NCI-H82 treated with DMSO at 0.1 percent for 48 hours (cell line): ENCODE measurements at regions not wholly inside any gene's neighbourhood (a gene's known extent, or its start where the extent isn't known, plus 50 kb on each side); places are given as distances from the start of the nearest gene placed in this dataset.

Experiments used
- DNase-seq: peaks from one replicate; lab custom pipeline; 2025; ENCODE audit not compliant: unreplicated experiment; lab: John Stamatoyannopoulos, UW

DNA sequence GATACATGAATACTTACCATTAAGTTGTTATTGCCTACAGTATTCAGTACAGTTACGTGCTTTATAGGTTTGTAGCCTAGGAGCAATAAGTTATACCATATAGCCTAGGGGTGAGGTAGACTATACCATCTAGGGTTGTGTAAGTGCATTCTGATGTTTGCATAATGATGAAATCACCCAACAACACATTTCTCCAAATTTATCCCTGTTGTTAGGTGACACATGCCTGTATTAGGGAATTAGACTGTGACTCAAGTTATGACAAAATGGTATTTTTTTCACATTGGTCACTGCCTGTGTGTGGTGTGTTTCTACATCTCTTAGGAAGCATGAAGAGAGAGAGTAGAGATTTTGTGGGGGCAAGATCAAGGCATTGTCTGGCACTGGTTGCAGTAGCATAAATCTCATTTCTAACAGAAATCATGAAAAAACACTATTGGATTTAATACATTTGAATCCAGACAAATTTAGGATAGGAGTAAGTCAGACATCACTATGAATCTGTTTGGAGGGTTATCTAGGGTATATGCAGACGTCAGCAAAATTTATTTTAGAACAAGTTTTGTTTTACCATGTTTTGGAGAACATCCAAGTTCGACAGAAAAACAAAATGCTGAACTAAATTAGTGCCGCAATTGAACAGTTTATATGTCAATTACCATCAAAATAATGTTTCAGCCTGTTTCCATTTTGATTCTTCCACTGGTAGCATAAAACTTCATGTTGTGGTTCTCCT, 332.1 kb downstream of the LMO7 start:
- DNase-seq, result no peak

DNA sequence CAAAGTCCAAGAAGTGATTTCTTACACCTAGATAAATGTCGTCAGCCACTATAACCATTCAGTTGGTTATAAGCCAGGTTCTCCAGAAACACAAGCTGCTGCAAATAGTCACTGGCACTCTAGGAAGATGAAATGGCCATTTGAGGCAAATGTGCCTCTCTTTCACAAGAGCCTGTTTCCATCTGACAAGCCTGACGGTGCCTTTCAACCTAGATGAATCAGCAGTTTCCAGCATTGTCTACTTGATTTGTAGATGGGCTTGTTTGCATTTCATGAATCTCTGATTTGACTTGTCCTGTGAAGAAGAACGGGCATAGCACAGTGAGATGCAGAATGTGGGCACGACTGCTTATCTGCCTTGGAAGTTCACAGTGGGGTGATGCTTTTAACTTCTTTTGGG, 327.2 kb downstream of the LMO7 start:
- no peak for DNase-seq

DNA sequence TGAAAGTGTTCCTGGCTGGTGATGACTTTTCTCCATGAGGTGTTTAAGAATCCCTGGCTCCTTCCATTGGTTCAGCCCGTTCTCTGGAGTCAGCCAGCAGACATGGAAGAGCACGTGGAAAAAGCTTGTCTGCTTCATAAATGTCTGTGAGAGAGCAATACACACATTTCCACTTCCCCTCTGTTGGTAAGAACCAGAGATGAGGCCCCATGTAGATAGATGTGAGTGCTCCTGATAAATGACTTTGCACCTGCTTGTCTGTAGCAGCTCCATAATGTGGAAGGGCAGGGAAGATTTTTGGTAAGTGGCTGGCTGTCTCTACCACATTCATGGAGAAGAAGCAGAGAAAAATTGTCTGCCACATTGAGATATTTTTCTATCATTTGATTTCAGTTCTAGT, 325.8 kb downstream of the LMO7 start:
- no peak for DNase-seq

DNA sequence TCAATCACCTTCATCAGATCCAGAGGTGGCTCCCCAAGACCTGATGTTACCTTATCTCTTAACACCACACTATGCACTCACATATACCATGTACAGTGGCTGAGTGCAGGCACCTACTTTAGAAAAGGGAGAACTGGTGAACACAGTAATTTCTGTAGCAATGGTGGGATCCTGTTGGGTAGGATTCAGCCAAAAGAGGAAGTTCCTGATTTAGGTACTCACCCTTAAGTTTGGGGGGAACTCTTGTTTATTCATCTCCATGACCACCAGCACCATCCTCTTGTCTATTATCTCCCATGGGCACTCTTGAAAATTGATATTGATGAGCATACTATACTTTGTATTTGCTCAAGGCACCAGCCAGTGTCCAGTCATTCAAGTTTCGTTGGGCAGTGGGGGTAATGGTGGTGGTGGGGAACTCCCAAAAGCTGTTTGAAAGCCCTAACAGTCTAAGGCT, 324.4 kb downstream of the LMO7 start:
- DNase-seq, result no peak

DNA sequence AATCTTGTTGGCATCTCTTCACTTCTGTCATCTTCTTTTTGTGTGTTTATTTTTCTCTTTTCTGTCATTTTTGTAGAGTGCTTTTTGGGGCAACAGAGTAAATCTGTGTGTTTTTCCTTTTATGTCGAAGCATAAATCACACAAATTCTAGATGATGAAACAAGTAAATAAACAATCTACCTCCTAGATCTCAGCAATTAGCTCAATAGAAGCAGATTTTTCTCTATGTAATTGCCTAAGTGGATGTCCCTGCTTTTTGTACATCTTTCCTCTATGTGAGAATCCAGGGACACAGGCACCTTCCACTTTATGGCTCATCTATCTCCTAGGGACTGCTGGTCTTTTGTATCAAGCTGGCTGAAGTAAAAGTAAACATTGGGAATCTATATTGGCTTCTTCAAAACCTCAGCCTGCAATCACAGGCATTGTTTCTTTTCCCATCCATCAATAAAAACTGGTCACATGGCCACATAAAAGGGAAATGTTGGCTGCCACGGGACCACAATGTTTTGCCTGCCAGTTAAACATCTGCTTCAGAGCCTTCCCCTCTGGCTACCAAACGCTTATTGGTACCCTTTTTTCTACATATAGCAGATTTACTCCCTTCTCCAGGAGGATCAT, 323.8 kb downstream of the LMO7 start:
- no peak for DNase-seq

DNA sequence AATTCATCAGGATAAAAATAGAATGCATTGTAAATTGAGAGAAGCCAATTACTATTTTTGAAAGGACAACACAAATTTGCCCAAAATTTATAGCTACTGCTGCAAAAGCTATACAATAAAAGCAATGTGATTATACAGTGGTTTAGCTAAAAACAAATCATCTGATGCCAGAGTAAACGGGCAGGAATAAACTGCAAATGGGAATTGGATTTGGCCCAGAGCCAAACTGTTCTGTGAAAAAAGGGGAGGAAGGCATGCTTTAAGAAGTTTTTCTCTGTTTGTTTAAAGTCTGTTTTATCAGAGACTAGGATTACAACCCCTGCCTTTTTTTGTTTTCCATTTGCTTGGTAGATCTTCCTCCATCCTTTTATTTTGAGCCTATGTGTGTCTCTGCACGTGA, 317.5 kb downstream of the LMO7 start:
- DNase-seq, result peak; percentile 26

DNA sequence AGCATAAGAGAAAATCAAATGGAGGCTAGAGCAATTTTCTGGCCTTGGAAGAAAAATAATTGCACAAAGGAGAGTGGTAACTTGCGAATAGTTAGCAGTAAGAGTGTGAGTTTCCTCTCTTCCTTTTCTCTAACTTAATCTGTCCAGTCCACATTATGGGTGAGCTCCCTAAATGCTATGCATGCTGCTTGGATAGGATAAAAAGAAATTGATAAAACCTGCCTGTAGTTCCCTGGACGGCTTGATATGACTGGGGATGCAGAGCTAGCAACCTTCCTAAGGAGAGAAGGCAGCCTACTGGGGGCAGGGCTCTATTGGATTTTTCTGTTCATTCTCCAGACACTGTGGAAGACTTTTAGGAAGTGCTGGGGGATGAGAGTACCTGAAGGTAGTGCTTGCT, 311.3 kb downstream of the LMO7 start:
- DNase-seq, result no peak

DNA sequence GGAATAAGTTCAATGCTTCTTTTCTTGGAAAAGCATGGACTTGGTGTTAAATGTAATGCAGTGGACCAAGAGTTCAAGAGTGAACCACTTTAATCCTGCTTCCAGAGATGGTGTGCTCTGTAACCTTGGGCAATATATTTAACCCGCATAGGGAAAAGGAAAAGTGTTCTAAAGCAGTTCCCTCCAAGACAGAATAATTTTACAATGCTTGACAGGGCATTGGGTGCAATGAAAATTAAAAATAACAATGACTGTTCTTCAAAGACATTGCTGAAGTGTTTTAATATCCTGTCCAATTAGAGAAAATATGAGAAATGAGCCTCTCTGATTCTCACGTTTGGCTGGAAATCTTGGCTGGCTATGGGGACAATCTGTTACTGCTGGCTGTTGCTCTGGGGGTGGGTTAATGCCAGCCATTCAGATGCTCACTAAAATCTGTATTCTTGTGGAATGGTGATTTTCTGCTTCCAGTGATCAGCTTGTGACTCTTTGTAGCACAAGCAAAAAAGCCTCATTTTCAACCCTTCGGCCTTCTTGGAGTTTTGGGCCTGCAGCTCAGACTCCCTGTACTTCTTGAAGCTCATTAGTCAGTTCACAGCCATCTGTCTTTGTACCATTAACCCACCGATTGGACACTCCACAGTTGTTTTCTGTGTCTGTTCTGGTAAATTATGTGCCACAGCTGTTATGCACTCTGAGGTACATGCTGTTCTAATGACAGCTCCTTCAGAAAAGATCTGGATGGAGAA, 310.6 kb downstream of the LMO7 start:
- peak; percentile 8 for DNase-seq

DNA sequence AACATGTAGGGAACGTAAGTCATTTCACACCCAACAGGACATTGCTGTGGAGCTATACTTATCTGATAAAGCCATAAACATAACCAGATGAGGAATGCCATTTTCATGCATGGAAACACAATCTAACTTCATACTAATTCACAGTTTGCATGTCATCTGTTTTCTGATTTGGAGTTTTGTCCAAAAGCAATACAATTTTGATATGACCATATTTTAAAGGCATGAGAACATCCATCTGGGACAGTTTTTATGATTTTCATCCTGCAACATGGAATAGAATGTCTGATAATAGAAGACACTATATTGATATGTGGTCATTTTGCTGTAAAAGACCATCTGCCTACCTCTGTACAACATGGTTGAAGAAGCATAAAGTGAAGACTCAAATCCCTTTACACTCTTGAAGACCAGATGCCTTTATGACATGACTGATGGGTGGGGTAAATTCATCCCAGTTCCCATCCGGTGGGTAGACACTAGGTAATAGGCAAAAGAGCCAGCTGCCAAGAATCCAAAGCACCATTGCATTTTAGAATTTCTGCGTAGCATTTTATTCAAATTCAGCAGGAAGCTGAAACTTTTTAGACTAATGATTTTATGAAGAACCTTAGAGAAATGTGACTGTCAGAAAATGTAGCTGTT, 309.8 kb downstream of the LMO7 start:
- peak; percentile 31 for DNase-seq

DNA sequence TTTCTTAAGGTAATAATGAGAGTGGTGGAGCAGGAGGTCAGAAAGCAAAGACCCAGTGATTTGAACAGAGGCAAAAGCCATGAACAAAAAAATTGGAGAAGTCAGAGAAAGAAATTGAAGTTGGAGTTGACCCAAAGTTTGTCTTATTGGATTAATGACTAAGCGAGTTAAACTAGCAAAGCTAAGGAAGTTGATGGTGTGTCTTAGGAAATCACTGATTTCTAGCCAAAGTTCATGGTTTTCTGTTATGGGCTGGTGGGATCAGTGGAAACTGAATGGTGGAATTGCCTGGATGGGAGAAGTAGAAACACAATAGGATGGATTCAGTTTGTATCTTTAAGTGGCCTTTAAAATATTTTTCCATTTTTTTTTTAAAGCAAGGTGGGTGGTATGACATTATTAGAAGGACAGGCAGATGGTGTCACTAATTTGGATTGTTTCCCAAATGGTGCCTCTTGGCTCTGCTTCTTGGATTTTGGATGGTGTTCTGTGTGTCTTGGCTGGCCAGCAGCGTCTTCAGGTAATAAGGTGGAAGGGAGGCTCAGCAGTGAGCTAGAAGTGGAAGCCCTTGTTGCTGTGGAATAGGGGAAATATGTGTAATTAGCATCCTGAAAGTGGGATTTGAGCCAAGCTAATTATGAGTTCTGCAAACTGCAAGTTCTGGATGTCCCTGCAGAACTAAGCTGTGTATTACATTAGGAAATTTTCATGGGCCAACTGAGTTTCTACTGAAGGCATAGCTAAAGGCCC, 302.9 kb downstream of the LMO7 start:
- DNase-seq, result no peak

DNA sequence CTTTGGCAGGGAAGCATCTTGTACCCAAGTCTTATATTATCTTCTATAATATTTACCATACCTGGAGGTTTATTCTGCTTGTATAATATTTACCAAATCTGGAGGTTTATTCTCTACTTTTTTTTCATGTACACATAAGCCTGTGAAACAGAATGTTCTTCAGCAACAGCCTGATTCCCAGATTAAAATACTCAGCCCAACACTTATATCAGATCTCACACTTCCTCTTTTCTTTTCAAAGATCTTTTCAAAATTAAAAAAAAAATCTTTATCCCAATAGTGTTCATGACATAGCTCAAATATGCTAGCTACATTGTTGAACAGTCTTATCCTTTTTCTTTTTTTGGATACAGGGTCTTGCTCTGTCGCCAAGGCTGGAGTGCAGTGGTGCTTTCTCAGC, 300.7 kb downstream of the LMO7 start:
- no peak for DNase-seq

DNA sequence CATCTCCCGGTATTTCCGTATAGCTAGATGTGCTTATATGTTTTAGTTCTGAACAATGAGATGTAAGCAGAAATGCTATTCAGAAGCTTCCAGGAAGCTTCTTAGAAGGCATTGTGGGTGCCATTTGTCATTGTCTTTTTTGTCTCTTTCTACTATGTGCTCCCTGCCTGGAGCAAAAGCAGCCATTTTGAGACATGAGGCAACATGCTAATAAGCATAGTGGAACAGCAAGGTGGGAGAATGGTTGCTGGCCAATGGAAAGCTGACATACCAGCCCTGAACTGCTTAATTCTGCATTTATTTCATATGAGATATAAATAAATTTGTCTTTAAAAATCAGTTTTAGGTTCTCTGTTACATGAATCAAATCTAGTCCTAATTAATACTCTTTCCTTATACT, 299.7 kb downstream of the LMO7 start:
- no peak for DNase-seq

DNA sequence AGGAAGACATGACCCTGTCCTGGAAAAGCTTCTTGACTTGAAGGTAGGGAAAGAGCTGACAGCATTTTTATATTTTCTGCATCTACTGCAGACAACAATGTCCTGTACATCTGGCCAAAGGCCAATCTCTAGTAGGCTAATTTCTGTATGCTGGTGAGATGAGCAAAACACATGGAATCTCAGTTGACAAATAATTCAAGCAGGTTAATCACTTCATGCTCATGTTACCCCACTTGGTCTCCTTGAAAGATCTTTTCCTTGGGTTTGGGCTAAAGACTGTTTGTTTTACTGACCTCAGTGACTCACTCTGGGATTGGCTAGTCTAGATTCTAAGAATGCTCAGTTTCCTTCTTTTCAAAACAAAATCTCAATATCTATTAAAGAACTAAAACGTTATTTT, 298.8 kb downstream of the LMO7 start:
- no peak for DNase-seq

DNA sequence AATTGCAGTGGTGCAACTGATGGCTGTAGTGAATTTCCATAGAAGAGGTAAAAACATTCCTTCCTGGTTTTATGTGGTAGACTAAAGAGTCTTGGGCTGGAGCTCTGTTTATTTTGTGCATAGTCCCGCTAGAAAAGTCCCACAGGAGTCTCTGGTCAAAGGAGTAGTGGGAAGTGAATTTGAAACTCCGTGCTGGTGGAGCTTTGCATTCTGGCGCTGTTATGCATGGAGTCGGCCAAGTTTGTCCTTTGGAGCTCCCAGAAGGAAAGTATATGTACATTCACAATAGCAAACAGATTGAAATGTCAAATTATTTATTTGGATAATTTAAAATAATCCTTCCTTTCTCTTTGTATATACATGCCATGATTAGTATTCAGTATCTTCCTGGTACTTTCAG, 296.5 kb downstream of the LMO7 start:
- no peak for DNase-seq

DNA sequence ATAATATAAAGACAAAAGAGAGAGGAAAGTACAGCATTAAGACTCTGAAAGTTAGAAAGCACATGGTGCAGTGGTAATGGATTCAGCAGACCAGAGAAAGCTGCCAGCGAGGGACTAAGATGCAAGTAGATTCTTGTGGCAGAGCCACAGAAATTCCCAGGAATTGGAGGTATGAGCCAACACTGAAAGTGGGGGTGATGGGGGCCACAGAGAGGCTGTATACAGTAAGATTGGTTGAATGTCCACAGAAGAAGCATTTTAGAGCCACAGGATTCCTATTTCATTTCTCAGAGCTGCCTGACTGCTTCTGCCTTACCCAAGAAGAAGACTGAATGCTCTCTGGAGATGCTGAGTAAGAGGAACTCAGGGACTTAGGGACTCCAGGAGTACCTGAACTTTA, 295.0 kb downstream of the LMO7 start:
- DNase-seq, result no peak

DNA sequence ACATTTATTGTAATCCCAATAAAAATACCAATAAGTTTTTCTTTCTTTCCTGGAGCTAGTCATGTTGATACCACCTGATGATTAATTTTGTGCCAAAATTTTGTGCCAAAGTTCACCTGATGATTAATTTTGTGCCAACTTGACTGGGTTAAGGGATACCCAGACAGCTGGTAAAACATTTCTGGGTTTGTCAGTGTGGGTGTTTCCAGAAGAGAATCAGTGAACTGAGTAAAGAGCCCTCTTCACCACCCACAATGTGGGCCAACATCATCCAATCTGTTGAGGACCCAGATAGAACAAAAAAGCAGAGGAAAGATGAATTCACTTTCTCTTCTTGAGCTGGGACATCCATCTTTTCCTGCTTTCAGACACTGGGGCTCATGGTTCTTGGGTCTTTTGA, 292.9 kb downstream of the LMO7 start:
- no peak for DNase-seq

DNA sequence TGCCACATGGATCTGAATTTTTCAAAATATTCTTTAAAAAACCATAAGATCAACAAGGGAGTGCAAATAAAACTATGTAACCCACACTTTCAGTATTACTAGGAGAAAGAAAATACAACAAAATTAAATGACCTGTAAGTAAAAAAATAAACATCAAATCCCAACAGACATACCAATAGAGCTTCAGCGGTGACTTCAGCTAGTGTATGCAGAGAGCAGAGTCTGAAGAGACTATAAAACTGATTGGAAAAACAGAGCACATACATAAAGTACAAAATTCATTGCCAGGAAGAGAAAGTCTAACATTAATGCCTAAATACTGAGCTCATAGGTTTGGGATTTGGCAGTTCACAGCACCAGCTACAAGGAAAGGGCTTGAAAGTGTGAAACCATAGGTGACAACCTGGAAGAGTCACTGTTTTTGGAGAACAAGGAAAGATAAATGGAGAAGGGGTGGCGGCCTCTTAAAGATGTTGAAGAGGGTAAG, 291.1 kb downstream of the LMO7 start:
- no peak for DNase-seq

DNA sequence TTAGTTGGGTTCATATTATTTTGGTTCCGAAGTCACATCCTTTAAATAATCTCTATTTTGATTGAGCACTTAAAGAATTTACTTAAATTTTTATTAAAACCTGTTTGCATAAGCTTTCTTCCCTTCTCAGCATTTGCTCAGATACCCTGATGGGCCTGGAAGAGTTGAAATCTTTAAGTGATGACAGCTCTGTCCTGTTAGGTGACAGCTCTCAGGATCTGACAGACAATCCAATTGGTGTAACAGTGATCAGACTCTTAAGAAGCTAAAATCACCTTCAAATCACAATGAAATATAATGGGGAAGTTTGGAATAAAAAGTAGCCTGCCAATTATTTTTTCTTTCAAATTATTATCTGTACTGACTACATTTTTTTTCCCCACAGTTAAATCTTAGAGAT, 284.4 kb downstream of the LMO7 start:
- DNase-seq, result no peak

DNA sequence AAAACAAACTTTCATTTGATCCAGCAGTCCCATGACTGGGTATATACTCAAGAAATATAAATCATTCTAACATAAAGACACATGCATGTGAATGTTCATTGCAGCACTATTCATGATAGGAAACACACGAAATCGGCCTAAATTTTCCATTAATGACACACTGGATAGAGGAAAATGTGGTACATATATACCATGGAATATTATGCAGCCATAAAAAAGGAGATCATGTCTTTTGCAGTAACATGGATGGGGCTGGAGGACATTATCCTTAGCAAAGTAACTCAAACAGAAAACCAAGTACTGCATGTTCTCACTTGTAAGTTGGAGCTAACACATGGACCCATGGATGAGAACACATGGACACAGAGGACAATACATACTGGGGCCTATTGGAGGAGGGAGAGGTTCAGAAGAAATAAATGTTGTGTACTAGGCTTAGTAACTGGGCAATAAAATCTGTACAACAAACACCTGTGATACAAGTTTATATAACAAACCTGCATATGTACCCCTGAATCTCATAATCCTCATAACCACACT, 283.6 kb downstream of the LMO7 start:
- DNase-seq, result no peak

DNA sequence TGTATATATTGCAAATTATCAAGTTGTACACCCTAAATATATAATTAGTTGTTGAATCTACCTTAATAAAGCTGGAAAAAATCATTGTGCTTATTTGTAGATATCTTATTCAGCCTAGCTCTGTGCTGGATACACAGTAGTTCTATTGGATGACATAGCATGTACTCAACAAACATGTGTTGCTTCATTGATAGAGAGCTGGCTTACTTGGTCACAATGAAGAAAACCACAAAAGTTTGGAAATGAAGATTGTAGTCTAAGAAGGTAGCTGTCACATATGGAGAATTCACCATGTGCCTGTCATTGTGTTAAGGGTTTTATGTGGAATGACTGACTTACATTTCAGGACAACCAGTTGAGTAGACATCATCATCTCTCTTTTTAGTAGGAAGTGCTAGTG, 278.9 kb downstream of the LMO7 start:
- no peak for DNase-seq

DNA sequence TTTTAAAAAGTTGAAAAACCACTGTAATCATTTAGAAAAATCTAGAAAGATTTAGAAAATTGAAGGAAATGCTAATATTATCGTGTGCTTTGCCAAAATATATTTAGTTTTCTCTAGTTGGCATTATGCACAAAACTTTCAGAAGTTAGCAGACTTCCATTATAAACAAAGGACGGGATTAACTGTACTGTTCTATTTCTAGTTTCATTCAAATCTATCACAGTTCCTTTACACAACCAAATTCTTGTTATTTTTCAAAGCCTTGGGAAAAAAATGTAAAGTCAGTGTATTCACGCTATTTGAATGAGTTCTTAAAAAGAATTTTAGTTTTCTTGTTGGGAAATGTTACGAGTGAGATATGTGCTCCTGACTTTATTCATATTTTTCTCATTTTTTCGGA, 277.8 kb downstream of the LMO7 start:
- no peak for DNase-seq
